ENCODE measurements at regions not wholly inside any gene's neighbourhood (a gene's known extent, or its start where the extent isn't known, plus 50 kb on each side); places are given as distances from the start of the nearest gene placed in this dataset.

DNA sequence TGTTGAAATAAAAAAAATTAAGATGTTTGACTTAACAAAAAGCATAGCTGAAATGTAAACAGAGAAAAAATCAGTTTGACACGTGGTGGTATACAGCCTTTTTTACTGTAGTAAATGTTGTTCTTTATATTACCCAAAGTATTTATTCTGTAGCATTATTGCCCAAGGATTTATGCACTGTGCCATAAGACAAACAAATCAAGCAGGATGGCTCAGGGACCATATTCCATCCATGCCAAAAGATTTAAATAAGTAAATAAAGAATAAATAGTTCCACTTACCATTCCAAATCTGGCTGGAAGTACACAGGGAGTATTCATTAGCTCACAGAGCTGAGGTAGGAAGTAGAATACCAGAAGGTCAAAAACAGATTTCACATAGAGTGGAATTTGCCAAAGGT, 666.7 kb upstream of the CADM2 start:
- Histone ChIP-seq H4K8ac (replicated peaks; ENCODE audit: insufficient read length, low read depth, low read length) (no peak overlapping the region), H3K27me3 (ENCODE audit: insufficient read depth, low read length) (no peaks in the 10 kb centered on the region), H3K4me2 (ENCODE audit: insufficient read depth, insufficient read length, low read length) (no peak overlapping the region), H3K23me2 (ENCODE audit: insufficient read length, low read depth, low read length, poor library complexity, severe bottlenecking) (no peaks in the 10 kb centered on the region), H2BK15ac (ENCODE audit: low read depth, low read length) (no peak overlapping the region), H3K14ac (ENCODE audit: insufficient read depth, low read length) (no peak overlapping the region), H2AK5ac (ENCODE audit: insufficient read length, low read length) (no peak overlapping the region), H4K20me1 (ENCODE audit: control insufficient read depth, insufficient read depth, insufficient read length) (no peaks in the 10 kb centered on the region), H4K5ac (ENCODE audit: insufficient read length, low read depth, low read length) (no peak overlapping the region), H4K91ac (ENCODE audit: insufficient read length, low read depth, low read length) (no peak overlapping the region), H3K23ac (ENCODE audit: insufficient read length, low read depth, low read length) (no peak overlapping the region), H3K9ac (ENCODE audit: extremely low read depth, insufficient read length, low read length) (no peak overlapping the region), H2BK12ac (ENCODE audit: insufficient read length, low read depth, low read length) (no peak overlapping the region), H2BK20ac (ENCODE audit: low read depth, low read length, poor library complexity, severe bottlenecking) (no peak overlapping the region), H3K4ac (ENCODE audit: low read depth, low read length) (no peak overlapping the region), H3K9me3 (ENCODE audit: control insufficient read depth, low read depth, low read length) (no peaks in the 10 kb centered on the region), H3K4me1 (ENCODE audit: insufficient read depth, low read length) (no peaks in the 10 kb centered on the region), H3T11ph (ENCODE audit: low read length) (no peak overlapping the region), H2BK5ac (ENCODE audit: insufficient read length, low read length) (no peak overlapping the region), H3K56ac (ENCODE audit: insufficient read length, low read depth, low read length) (no peak overlapping the region), H3K79me2 (ENCODE audit: insufficient read depth, low read length) (no peaks in the 10 kb centered on the region), H3K18ac (ENCODE audit: insufficient read length, low read depth, low read length) (no peak overlapping the region), H2BK120ac (ENCODE audit: low read depth, low read length, poor library complexity, severe bottlenecking) (no peak overlapping the region), H3K79me1 (ENCODE audit: insufficient read depth, low read depth, low read length, poor library complexity, severe bottlenecking) (no peaks in the 10 kb centered on the region), H2AFZ (ENCODE audit: low read length) (no peak overlapping the region), H3K27ac (ENCODE audit: insufficient read length, low read depth, low read length) (no peak overlapping the region)
- Mint-ChIP-seq H3K9me3 (no peaks in the 10 kb centered on the region), H3K27ac (no peak overlapping the region), H3K4me1 (no peaks in the 10 kb centered on the region), H3K36me3 (ENCODE audit: insufficient read depth in 1 of 3, low read depth in 3 of 3) (no peaks in the 10 kb centered on the region), H3K4me3 (no peak overlapping the region), H3K27me3 (ENCODE audit: low read depth) (no peaks in the 10 kb centered on the region)
- no CpG with 5 or more reads among the region's 1 CpG for WGBS (ENCODE audit: extremely low coverage, insufficient read length, low lambda C conversion rate)
- TF ChIP-seq, protein P1, sequence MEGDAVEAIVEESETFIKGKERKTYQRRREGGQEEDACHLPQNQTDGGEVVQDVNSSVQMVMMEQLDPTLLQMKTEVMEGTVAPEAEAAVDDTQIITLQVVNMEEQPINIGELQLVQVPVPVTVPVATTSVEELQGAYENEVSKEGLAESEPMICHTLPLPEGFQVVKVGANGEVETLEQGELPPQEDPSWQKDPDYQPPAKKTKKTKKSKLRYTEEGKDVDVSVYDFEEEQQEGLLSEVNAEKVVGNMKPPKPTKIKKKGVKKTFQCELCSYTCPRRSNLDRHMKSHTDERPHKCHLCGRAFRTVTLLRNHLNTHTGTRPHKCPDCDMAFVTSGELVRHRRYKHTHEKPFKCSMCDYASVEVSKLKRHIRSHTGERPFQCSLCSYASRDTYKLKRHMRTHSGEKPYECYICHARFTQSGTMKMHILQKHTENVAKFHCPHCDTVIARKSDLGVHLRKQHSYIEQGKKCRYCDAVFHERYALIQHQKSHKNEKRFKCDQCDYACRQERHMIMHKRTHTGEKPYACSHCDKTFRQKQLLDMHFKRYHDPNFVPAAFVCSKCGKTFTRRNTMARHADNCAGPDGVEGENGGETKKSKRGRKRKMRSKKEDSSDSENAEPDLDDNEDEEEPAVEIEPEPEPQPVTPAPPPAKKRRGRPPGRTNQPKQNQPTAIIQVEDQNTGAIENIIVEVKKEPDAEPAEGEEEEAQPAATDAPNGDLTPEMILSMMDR (conservative IDR thresholded peaks at IDR 0.05), result no peak
- no peak for DNase-seq
